Kidney (tissue), 13 donors: ENCODE measurements at regions not wholly inside any gene's neighbourhood (a gene's known extent, or its start where the extent isn't known, plus 50 kb on each side); places are given as distances from the start of the nearest gene placed in this dataset.

ENCODE experiments used
- DNase-seq, 5 donors: peaks; one replicate each; pipeline ENCODE4 v3.0.0-alpha.2; 2013 to 2020
- FAIRE-seq: peaks from 2 replicates; lab custom pipeline; 2012; peaks lifted over from hg19 to GRCh38; lab: Jason Lieb, UNC
- H3K27ac ChIP-seq, 2 donors: one replicate each; pipeline ENCODE4 v1.7.0; 2013; ENCODE audit warnings: low read depth in 2 of 2, low read length in 2 of 2, inconsistent platforms in 1 of 2
- H3K27me3 ChIP-seq: one replicate; pipeline ENCODE4 v1.7.1; 2013; ENCODE audit warnings: low read length, inconsistent platforms; ENCODE audit not compliant: control insufficient read depth, insufficient read depth
- H3K36me3 ChIP-seq, 3 donors: one replicate each; pipeline versions ENCODE4 v1.7.0 to v1.7.1; 2013; ENCODE audit warnings: low read length in 3 of 3, control low read depth in 1 of 3, inconsistent platforms in 1 of 3; ENCODE audit not compliant: insufficient read depth in 3 of 3, control insufficient read depth in 2 of 3
- H3K4me1 ChIP-seq, 3 donors: one replicate each; pipeline versions ENCODE4 v1.7.0 to v1.7.1; 2013; ENCODE audit warnings: low read length in 3 of 3, inconsistent platforms in 1 of 3, low read depth in 1 of 3; ENCODE audit not compliant: control insufficient read depth in 2 of 3, insufficient read depth in 2 of 3
- H3K4me3 ChIP-seq, 3 donors: one replicate each; pipeline versions ENCODE4 v1.7.0 to v1.8.1; 2013; ENCODE audit warnings: low read length in 3 of 3, control low read depth in 1 of 3, inconsistent platforms in 1 of 3
- H3K9ac ChIP-seq, 3 donors: one replicate each; pipeline versions ENCODE4 v1.7.0 to v1.7.1; 2013; ENCODE audit warnings: low read length in 3 of 3, control low read depth in 1 of 3, inconsistent platforms in 1 of 3
- H3K9me3 ChIP-seq, 3 donors: one replicate each; pipeline versions ENCODE4 v1.7.0 to v1.7.1; 2013; ENCODE audit warnings: low read length in 3 of 3, control low read depth in 1 of 3, inconsistent platforms in 1 of 3; ENCODE audit not compliant: control insufficient read depth in 2 of 3, insufficient read depth in 1 of 3
- intact Hi-C: fragments of 100-400 bp; cut with DNase I; formaldehyde crosslinking; loops from one replicate; pipeline ENCODE4 v1.11.1; 2022
- TF ChIP-seq, protein P1 (sequence below): IDR thresholded peaks from 3 replicates; pipeline ENCODE4 v1.5.1; 2012; ENCODE audit warnings: mild to moderate bottlenecking, moderate library complexity, borderline replicate concordance; ENCODE audit not compliant: insufficient read depth; ENCODE audit errors: extremely low read depth
- donor health status: control.
- donor health status: control.
- donor health status: control.
- donor health status: control.
- donor health status: control.
- donor health status: DM: yes; HTN: yes; CAD: no.
- donor health status: Normal renal cell carcinoma (clear cell type).

DNA sequence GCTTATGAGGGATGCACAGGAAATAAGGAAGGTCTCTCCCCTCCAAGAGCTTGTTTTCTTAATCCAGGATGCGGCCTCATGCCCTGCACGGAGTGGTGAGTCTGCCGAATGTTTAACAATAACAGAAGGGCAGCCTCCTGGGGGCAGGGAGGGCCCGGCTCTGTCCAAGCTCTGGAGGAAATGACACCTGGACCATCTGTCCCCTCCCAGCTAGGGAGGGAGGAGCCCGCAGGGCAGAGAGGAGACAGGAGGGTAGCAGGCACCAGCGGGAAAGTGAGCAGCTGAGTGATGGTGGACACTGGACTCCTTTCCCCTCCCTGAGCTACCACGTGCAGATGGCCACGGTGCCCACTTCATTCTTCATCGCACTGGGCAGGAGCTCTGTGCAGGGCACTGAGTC lies 398.2 kb upstream of the MYT1L start:
- Histone ChIP-seq H3K4me1 (no peaks in the 10 kb centered on the region), H3K27me3 (no peaks in the 10 kb centered on the region), H3K36me3 (no peaks in the 10 kb centered on the region), H3K9ac (no peak overlapping the region), H3K4me3 (no peak overlapping the region), H3K27ac (no peak overlapping the region), H3K9me3 (no peaks in the 10 kb centered on the region)
- intact Hi-C loops = no loop called here
- DNase-seq (no peak), FAIRE-seq (no peak)
- TF ChIP-seq, protein P1, sequence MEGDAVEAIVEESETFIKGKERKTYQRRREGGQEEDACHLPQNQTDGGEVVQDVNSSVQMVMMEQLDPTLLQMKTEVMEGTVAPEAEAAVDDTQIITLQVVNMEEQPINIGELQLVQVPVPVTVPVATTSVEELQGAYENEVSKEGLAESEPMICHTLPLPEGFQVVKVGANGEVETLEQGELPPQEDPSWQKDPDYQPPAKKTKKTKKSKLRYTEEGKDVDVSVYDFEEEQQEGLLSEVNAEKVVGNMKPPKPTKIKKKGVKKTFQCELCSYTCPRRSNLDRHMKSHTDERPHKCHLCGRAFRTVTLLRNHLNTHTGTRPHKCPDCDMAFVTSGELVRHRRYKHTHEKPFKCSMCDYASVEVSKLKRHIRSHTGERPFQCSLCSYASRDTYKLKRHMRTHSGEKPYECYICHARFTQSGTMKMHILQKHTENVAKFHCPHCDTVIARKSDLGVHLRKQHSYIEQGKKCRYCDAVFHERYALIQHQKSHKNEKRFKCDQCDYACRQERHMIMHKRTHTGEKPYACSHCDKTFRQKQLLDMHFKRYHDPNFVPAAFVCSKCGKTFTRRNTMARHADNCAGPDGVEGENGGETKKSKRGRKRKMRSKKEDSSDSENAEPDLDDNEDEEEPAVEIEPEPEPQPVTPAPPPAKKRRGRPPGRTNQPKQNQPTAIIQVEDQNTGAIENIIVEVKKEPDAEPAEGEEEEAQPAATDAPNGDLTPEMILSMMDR = no peak

DNA sequence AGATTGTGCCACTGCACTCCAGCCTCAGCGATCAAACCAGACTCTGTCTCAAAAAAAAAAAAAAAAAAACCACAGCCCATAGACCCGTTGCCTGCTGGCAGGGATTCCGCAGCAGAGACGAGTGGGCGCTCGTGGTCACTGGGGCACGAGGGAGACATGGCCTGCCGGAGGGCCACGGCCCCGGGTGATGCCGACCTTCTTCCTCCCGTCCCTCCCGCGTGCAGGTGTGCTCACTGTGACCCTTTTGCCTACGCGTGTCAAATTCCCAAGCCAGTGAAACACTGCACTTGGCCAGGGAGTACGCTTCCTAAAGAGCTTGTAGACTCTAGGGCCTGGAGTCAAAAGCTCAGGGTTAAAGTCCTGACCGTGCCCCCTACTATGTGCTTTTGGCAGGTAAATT lies 397.6 kb upstream of the MYT1L start:
- FAIRE-seq (no peak), DNase-seq (no peak)
- H3K27ac ChIP-seq = no peak overlapping the region
- no peaks in the 10 kb centered on the region for H3K9me3 ChIP-seq
- H3K4me3 ChIP-seq = no peak overlapping the region
- no peaks in the 10 kb centered on the region for H3K27me3 ChIP-seq
- TF ChIP-seq, protein P1 = no peak
- H3K4me1 ChIP-seq = no peaks in the 10 kb centered on the region
- no peak overlapping the region for H3K9ac ChIP-seq
- intact Hi-C loops = no loop called here
- no peaks in the 10 kb centered on the region for H3K36me3 ChIP-seq

DNA sequence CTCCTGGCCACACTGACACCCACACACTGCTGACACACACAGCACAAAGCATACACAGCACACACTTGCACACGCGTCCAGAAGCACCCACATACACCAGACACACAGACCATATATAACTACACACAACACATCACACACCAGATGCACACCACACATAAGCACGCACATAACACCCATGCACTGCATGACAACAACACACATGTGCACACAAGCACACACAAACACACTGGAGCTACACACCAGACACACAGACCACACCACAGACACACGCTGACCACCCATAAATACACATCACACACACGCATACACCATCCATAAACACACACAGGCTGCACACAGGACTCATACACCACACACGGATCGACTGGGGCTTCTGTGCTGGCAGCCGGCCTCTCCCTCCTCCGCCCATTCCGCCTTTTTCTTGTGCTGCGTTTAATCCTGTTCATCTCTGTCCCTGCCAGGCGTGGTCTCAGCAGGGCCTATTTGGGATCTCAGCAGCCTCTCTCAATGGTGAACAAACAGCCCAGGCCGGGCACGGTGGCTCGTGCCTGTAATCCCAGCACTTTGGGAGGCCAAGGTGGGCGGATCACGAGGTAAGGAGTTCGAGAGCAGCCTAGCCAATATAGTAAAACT lies 396.9 kb upstream of the MYT1L start:
- Histone ChIP-seq H3K36me3 (no peaks in the 10 kb centered on the region), H3K27ac (no peak overlapping the region), H3K4me1 (no peaks in the 10 kb centered on the region), H3K9ac (no peak overlapping the region), H3K9me3 (no peaks in the 10 kb centered on the region), H3K27me3 (no peaks in the 10 kb centered on the region), H3K4me3 (no peak overlapping the region)
- intact Hi-C loops = no loop called here
- DNase-seq (no peak), FAIRE-seq (no peak)
- TF ChIP-seq, protein P1 = no peak

DNA sequence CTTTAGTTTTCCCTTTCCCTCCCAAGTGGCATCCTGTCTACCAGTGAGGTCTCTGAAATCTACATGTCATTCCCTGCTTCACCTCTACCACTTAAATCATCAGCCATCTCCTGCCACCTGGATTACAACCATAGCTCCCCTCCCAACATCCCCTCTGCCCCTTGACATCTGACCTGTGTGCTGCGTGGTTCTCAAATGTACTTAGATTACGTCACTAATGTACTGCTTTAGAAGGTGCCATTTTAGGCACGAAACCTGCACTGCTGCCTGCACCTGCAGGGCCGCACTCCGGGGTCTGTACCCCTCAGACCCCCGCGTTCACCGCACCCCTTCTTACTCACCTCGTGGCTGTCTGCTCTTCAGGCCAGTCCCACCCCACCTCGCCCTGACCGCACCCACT lies 395.1 kb upstream of the MYT1L start:
- TF ChIP-seq, protein P1 = no peak
- no peaks in the 10 kb centered on the region for H3K36me3 ChIP-seq
- no peak overlapping the region for H3K27ac ChIP-seq
- no peaks in the 10 kb centered on the region for H3K9me3 ChIP-seq
- DNase-seq (no peak), FAIRE-seq (no peak)
- no peaks in the 10 kb centered on the region for H3K4me1 ChIP-seq
- no peak overlapping the region for H3K9ac ChIP-seq
- no peak overlapping the region for H3K4me3 ChIP-seq
- intact Hi-C loops = no loop called here
- no peaks in the 10 kb centered on the region for H3K27me3 ChIP-seq
